PC-9 (cell line): ENCODE measurements at regions not wholly inside any gene's neighbourhood (a gene's known extent, or its start where the extent isn't known, plus 50 kb on each side); places are given as distances from the start of the nearest gene placed in this dataset.

ENCODE experiments used
- BruUV-seq: library from RNA; stranded (reverse); fragments of 400-500 nt; replicated peaks from 2 replicates; lab custom pipeline; 2021; lab: Mats Ljungman, UMichigan
- CTCF ChIA-PET: fragments of 300-600 bp; sonication (Branson Sonifier 250); formaldehyde crosslinking; loops from one replicate; lab custom pipeline; 2022; ENCODE audit warnings: antibody characterized with exemption; lab: Charles Lee
- POLR2A ChIA-PET: fragments of 300-600 bp; sonication (Branson Sonifier 250); formaldehyde crosslinking; loops from one replicate; lab custom pipeline; 2022; ENCODE audit warnings: antibody characterized with exemption; ENCODE audit not compliant: unreplicated experiment; lab: Charles Lee
- DNase-seq, 2 experiments: peaks; one replicate each; pipeline versions ENCODE4 v3.0.0 to v3.0.0-alpha.2; 2015 to 2022; ENCODE audit warnings: mixed read lengths in 1 of 2
- H2AFZ ChIP-seq: fragments of 200-600 bp; sonication (generic); 2 replicates; pipeline ENCODE4 v1.8.1; 2017; ENCODE audit warnings: antibody characterized with exemption
- H3F3A ChIP-seq: fragments of 200-600 bp; sonication (generic); 2 replicates; pipeline ENCODE4 v1.8.1; 2017; ENCODE audit warnings: antibody characterized with exemption, mild to moderate bottlenecking, low read depth; ENCODE audit not compliant: insufficient read depth
- H3K27ac ChIP-seq: fragments of 200-600 bp; sonication (generic); 2 replicates; pipeline ENCODE4 v1.6.1; 2016; ENCODE audit warnings: mixed run types
- H3K27me3 ChIP-seq: fragments of 200-600 bp; sonication (generic); 2 replicates; pipeline ENCODE4 v1.6.1; 2016; ENCODE audit warnings: low read depth, mixed run types; ENCODE audit not compliant: insufficient read depth
- H3K36me3 ChIP-seq: fragments of 200-600 bp; sonication (generic); 2 replicates; pipeline ENCODE4 v1.6.1; 2016; ENCODE audit warnings: low read depth, mixed run types
- H3K4me1 ChIP-seq: fragments of 200-600 bp; sonication (generic); replicated peaks from 2 replicates; pipeline ENCODE4 v1.6.1; 2016; ENCODE audit warnings: mixed run types; ENCODE audit not compliant: insufficient read depth
- H3K4me2 ChIP-seq: fragments of 200-600 bp; sonication (generic); 2 replicates; pipeline ENCODE4 v1.6.1; 2017; ENCODE audit warnings: mixed run types
- H3K4me3 ChIP-seq: fragments of 200-600 bp; sonication (generic); 2 replicates; pipeline ENCODE4 v1.6.1; 2016; ENCODE audit warnings: mixed run types
- H3K79me2 ChIP-seq: fragments of 200-600 bp; sonication (generic); 2 replicates; pipeline ENCODE4 v1.6.1; 2017; ENCODE audit warnings: low read depth, mixed run types
- H3K9me2 ChIP-seq: fragments of 200-600 bp; sonication (generic); 2 replicates; pipeline ENCODE4 v1.8.1; 2017; ENCODE audit warnings: mild to moderate bottlenecking; ENCODE audit not compliant: insufficient read depth
- H3K9me3 ChIP-seq: fragments of 200-600 bp; sonication (generic); 2 replicates; pipeline ENCODE4 v1.8.1; 2016; ENCODE audit warnings: low read depth; ENCODE audit not compliant: insufficient read depth
- H4K20me1 ChIP-seq: fragments of 200-600 bp; sonication (generic); 2 replicates; pipeline ENCODE4 v1.8.1; 2017; ENCODE audit not compliant: insufficient read depth
- CTCF ChIP-seq: fragments of 200-600 bp; sonication (generic); conservative IDR thresholded peaks from 2 replicates; pipeline ENCODE4 v1.6.1; 2017; ENCODE audit warnings: mixed run types, antibody characterized with exemption, mild to moderate bottlenecking, moderate library complexity
- EZH2 ChIP-seq: fragments of 200-600 bp; sonication (generic); IDR thresholded peaks from 2 replicates; pipeline ENCODE4 v1.8.0; 2017; ENCODE audit warnings: antibody characterized with exemption, low read depth
- intact Hi-C: fragments of 100-400 bp; cut with micrococcal nuclease; formaldehyde crosslinking; loops from one replicate; pipeline ENCODE4 v1.10.0; 2022; ENCODE audit not compliant: unreplicated experiment

DNA sequence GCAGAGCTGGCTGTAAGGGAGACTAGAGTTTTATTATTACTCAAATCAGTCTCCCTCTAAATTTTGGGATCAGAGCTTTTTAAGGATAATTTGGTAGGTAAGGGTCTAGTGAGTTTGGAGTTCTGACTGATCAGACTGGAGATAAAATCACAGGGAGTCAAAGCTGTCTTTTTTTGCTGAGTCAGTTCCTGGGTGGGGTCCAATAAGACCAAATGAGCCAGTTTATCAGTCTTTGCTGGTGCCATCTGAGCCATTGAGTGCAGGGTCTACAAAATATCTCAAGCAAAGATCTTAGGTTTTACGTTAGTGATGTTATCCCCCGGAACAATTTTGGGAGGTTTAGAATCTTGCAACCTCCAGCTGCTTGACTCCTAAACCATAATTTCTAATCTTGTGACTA is 935.1 kb upstream of the RAG2 start:
- H3K9me2 ChIP-seq, result peaks cover 5% of the 10 kb centered on the region; the same call in 1 of the 2 replicates
- H3K27ac ChIP-seq, result no peak overlapping the region
- no peak overlapping the region for H2AFZ ChIP-seq
- H3F3A ChIP-seq, result no peaks in the 10 kb centered on the region
- no peaks in the 10 kb centered on the region for H3K36me3 ChIP-seq
- TF ChIP-seq CTCF (no peak), EZH2 (no peak)
- no peak for DNase-seq
- POLR2A ChIA-PET, result no interaction called here
- no peak overlapping the region for H3K4me3 ChIP-seq
- H3K4me1 ChIP-seq, result no peaks in the 10 kb centered on the region
- H3K79me2 ChIP-seq, result no peaks in the 10 kb centered on the region
- no peak overlapping the region for H3K4me2 ChIP-seq
- H4K20me1 ChIP-seq, result no peaks in the 10 kb centered on the region
- CTCF ChIA-PET, result no interaction called here
- H3K9me3 ChIP-seq, result peaks cover 14% of the 10 kb centered on the region
- intact Hi-C loops, result no loop called here
- BruUV-seq, result no TSS peak
- no peaks in the 10 kb centered on the region for H3K27me3 ChIP-seq

DNA sequence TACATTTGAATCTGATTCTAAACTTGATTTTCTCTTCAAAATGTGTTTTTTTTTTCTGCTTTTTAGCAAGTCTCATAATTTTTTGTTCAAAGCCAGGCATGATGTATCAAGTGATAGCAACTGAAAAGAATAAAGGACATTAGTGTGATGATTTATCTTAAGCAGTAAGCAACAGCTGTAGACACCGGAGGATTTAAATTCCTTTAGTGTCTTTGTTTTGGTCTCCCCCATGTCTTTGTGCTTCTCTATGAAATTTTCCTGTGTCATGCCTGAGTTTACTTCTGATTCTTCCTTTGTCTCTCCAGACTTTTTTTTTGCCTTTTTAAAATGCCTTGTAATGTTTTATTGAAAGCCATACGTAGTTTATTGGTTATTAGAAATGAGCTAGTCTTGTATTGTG is 934.2 kb upstream of the RAG2 start:
- ChIA-PET CTCF (no interaction called here), POLR2A (no interaction called here)
- Histone ChIP-seq H3K79me2 (no peaks in the 10 kb centered on the region), H3K36me3 (no peaks in the 10 kb centered on the region), H4K20me1 (no peaks in the 10 kb centered on the region), H3K4me2 (no peak overlapping the region), H3K9me2 (peaks cover 5% of the 10 kb centered on the region; the same call in 1 of the 2 replicates), H3K4me1 (no peaks in the 10 kb centered on the region), H3K27ac (no peak overlapping the region), H3F3A (no peaks in the 10 kb centered on the region), H3K4me3 (no peak overlapping the region), H2AFZ (no peak overlapping the region), H3K9me3 (peaks cover 14% of the 10 kb centered on the region), H3K27me3 (no peaks in the 10 kb centered on the region)
- no TSS peak for BruUV-seq
- intact Hi-C loops, result no loop called here
- DNase-seq, result no peak
- TF ChIP-seq EZH2, result no peak
- TF ChIP-seq CTCF, result no peak

- Histone ChIP-seq H3K27ac (no peak overlapping the region), H3F3A (no peaks in the 10 kb centered on the region), H2AFZ (no peak overlapping the region), H3K36me3 (no peaks in the 10 kb centered on the region), H3K9me2 (no peaks in the 10 kb centered on the region), H3K4me1 (no peaks in the 10 kb centered on the region), H3K4me2 (no peak overlapping the region), H3K79me2 (no peaks in the 10 kb centered on the region), H4K20me1 (no peaks in the 10 kb centered on the region), H3K27me3 (no peaks in the 10 kb centered on the region), H3K4me3 (no peak overlapping the region), H3K9me3 (peaks cover 14% of the 10 kb centered on the region)
- BruUV-seq, result no TSS peak
- TF ChIP-seq CTCF, result no peak
- no peak for TF ChIP-seq EZH2
- intact Hi-C loops, result no loop called here
- no peak for DNase-seq
- POLR2A ChIA-PET, result no interaction called here
- CTCF ChIA-PET, result no interaction called here
Observed at GRCh38 chr11:37527545-37527944, 929.5 kb upstream of the RAG2 start.
